ENCODE measurements at regions not wholly inside any gene's neighbourhood (a gene's known extent, or its start where the extent isn't known, plus 50 kb on each side); places are given as distances from the start of the nearest gene placed in this dataset.
A peak's percentile ranks its signal among the peaks of the same experiment; 100 is the strongest.

- no peak for DNase-seq (ENCODE audit: low read depth in 4 of 4, low spot score in 2 of 4)
Observed at GRCh38 chr9:107557236-107557990, 67.8 kb upstream of the KLF4 start.

GRCh38 chr9:107554636-107555035, 65.1 kb upstream of the KLF4 start:
- no peak for DNase-seq (ENCODE audit: low read depth in 4 of 4, low spot score in 2 of 4)

DNA sequence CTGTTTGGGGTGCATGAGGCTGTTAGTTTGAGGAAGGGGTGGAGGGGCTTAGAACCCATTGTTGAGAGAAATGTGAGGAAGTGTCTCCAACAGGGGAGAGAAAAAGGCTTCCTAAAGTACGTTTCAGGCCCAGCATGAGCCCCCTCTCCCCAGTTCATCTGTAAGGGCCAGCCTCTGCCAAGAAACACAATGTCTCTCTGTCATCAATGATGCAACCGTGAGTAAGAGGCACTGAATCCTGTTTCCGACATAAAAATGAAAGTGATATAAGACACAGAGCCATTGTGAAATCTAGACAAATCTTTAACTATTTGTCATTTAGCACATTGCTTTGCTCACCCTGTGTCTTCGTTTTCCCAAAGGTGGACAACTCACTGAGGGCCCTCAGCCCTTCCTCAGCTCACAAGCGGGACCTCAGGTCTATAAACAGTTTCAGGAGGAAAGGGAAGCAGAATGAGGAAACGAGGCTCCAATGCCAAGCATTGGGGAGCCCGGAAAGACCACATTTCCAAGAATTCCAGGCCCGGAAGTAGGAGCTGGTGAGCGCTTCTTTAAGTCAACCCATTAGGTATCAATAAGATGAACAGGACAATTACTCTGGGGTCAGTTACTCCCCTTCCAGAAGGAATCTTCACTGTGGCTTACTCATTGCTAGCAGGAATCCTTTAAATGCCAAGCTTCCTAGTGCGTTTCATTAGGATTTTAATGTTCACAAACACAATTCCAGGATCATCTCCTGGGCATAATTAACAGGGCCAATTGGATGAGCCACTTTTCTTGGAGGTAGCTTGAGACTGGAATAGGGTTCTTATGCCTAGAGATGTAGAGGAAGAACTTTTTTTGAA, 59.0 kb upstream of the KLF4 start:
- DNase-seq (ENCODE audit: low read depth in 4 of 4, low spot score in 2 of 4): no peak

DNA sequence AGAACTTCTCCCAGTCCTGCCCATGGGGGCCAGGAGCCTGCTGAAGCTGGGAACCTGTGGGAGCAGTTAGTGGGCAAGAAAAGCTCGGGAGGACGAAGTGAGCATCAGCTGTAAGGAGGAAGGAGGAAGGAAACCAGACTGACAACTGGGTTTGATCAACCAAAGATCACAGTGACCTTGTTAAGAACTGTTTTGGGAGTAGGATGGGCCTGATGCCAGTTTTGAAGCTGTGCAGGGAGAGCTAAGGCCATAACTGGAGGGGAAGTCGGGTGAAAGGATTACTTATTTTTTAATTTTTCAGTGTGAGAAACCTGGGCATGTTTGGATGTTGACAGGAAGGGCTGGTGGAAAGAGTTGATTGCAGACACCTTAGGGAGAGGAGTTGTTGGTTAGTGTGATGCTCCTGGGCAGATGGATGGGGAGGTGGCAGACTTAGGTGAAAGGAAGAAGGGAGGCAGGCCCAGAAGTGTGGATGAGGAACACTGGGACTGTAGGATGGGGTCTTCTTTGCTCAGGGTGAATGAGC, 58.3 kb upstream of the KLF4 start:
- DNase-seq (ENCODE audit: low read depth in 4 of 4, low spot score in 2 of 4): no peak

- DNase-seq (ENCODE audit: low read depth in 4 of 4, low spot score in 2 of 4): no peak
Observed at GRCh38 chr9:107547303-107547702, 57.7 kb upstream of the KLF4 start.

GRCh38 chr9:107546859-107547258, 57.3 kb upstream of the KLF4 start:
- DNase-seq (ENCODE audit: low read depth in 4 of 4, low spot score in 2 of 4): no peak

- DNase-seq (ENCODE audit: low read depth in 4 of 4, low spot score in 2 of 4): no peak
Observed at GRCh38 chr9:107545036-107545435, 55.5 kb upstream of the KLF4 start.

- no peak for DNase-seq (ENCODE audit: low read depth in 4 of 4, low spot score in 2 of 4)
Observed at GRCh38 chr9:107542411-107543157, 53.0 kb upstream of the KLF4 start.

GRCh38 chr9:107541523-107541922, 52.0 kb upstream of the KLF4 start:
- no peak for DNase-seq (ENCODE audit: low read depth in 4 of 4, low spot score in 2 of 4)

GRCh38 chr9:107540164-107540561, 50.6 kb upstream of the KLF4 start:
- no peak for DNase-seq (ENCODE audit: low read depth in 4 of 4, low spot score in 2 of 4)

GRCh38 chr9:107539427-107540163, 50.0 kb upstream of the KLF4 start:
- peak in 2 of 4 donors; percentile 8 to 18 for DNase-seq (ENCODE audit: low read depth in 4 of 4, low spot score in 2 of 4)

Data from left renal cortex interstitium (tissue), 4 donors.